ENCODE measurements at regions not wholly inside any gene's neighbourhood (a gene's known extent, or its start where the extent isn't known, plus 50 kb on each side); places are given as distances from the start of the nearest gene placed in this dataset.

GRCh38 chr12:5295996-5296395 is 135.9 kb upstream of the NTF3 start:
- DNase-seq (ENCODE audit: low spot score in 2 of 2): no peak
- H3K4me3 ChIP-seq (ENCODE audit: low read depth, poor library complexity, severe bottlenecking): no peak overlapping the region
- WGBS, 2 donors: 70 to 77% methylated on average over 2 of the region's 2 CpGs
- intact Hi-C loops (cut with DNase I; ENCODE audit: low total_unique reads): no loop called here
- TF ChIP-seq CTCF (IDR thresholded peaks at IDR 0.05): no peak
- TF ChIP-seq POLR2A (IDR thresholded peaks at IDR 0.05): no peak

DNA sequence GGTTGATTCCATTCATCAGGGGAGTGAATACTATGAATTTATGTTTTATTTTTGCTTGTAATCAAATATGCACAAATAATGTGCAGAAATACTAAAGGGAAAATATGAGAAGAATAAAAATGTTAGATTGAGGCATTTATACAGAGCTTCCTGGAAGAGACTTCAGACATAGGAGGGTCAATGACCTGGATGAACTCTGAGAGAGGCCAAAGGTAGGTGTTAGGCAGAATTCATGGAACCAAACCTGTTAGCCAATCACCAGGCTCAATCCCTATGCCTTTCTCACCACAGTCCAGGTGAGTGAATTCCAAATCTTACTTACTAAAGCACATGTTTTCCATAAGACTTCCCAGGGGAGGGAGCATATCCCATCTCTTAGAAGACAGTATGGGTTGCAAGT is 130.4 kb upstream of the NTF3 start:
- intact Hi-C loops (cut with DNase I; ENCODE audit: low total_unique reads): no loop called here
- no peak overlapping the region for H3K4me3 ChIP-seq (ENCODE audit: low read depth, poor library complexity, severe bottlenecking)
- DNase-seq (ENCODE audit: low spot score in 2 of 2): no peak
- TF ChIP-seq CTCF (IDR thresholded peaks at IDR 0.05) (no peak), POLR2A (IDR thresholded peaks at IDR 0.05) (no peak)

- intact Hi-C loops (cut with DNase I; ENCODE audit: low total_unique reads): no loop called here
- no peak for TF ChIP-seq CTCF (IDR thresholded peaks at IDR 0.05)
- no peak for TF ChIP-seq POLR2A (IDR thresholded peaks at IDR 0.05)
- DNase-seq (ENCODE audit: low spot score in 2 of 2): peak; percentile 58 to 90
- WGBS, 2 donors: 68 to 75% methylated on average over 7 of the region's 7 CpGs
- H3K4me3 ChIP-seq (ENCODE audit: low read depth, poor library complexity, severe bottlenecking): no peak overlapping the region
Measured at GRCh38 chr12:5305425-5305824, 126.5 kb upstream of the NTF3 start.

DNA sequence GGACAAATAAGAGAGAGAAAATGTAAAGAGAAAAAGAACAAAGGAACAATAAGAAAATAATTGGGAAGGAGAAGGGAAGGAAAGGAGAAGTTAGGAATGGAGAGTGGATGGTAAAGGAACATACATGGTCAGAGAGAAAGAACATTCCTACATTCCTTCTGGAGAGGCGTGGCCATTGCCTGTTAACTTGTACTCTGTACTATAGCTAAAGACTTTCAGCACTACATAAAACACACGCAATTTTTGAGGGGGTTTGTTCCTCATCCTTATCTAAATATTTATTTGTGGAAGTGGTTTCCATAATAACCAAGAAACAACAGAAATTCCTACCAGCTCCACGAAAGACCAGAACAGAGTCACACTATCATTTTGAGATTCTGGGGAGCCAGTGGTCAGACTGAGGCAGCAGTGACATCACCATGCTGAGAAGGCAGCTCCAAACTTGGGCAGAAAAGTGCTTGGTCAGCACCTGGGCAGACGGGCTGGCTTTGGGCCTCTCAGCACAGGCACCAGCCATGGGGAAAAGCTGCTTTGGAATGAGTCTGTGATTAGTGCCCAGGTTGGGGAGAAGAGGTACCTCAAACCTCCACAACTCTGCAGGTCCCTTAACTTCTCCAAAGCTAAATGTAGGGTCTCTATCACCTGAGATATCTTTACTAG is 125.9 kb upstream of the NTF3 start:
- DNase-seq (ENCODE audit: low spot score in 2 of 2): no peak
- H3K4me3 ChIP-seq (ENCODE audit: low read depth, poor library complexity, severe bottlenecking): no peak overlapping the region
- intact Hi-C loops (cut with DNase I; ENCODE audit: low total_unique reads): no loop called here
- TF ChIP-seq POLR2A (IDR thresholded peaks at IDR 0.05): no peak
- TF ChIP-seq CTCF (IDR thresholded peaks at IDR 0.05): no peak
- 82% methylated on average over 4 of the region's 4 CpGs for WGBS, 2 donors

DNA sequence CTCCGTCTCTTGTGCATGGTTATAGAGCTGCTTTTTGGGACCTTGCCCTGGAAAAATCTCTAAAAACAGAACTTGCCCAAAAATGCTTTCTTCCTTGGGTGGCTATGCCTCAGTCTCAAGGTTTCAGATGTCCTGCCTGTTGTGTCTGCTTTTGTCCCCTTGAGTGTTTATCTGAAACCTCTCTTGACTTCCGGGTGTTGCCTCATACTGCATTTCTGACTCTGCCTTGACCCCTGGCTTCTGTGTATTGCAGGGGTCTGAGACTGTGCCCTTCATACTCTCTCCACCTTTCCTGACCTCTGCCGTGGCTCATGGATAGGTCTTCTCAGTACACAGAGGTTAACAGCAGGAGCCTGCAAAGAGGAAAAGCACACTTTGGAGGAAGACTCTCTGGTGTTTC is 124.8 kb upstream of the NTF3 start:
- no peak overlapping the region for H3K4me3 ChIP-seq (ENCODE audit: low read depth, poor library complexity, severe bottlenecking)
- intact Hi-C loops (cut with DNase I; ENCODE audit: low total_unique reads): no loop called here
- WGBS, 2 donors: 63 to 83% methylated on average over 3 of the region's 3 CpGs
- DNase-seq (ENCODE audit: low spot score in 2 of 2): no peak
- TF ChIP-seq POLR2A (IDR thresholded peaks at IDR 0.05) (no peak), CTCF (IDR thresholded peaks at IDR 0.05) (no peak)

GRCh38 chr12:5308216-5308615 is 123.7 kb upstream of the NTF3 start:
- TF ChIP-seq POLR2A (IDR thresholded peaks at IDR 0.05) (no peak), CTCF (IDR thresholded peaks at IDR 0.05) (no peak)
- no peak for DNase-seq (ENCODE audit: low spot score in 2 of 2)
- no peak overlapping the region for H3K4me3 ChIP-seq (ENCODE audit: low read depth, poor library complexity, severe bottlenecking)
- intact Hi-C loops (cut with DNase I; ENCODE audit: low total_unique reads): no loop called here

All from lower leg skin (tissue), 4 donors.